ENCODE measurements at regions not wholly inside any gene's neighbourhood (a gene's known extent, or its start where the extent isn't known, plus 50 kb on each side); places are given as distances from the start of the nearest gene placed in this dataset.

- intact Hi-C loops (cut with micrococcal nuclease) = no loop called here
- CTCF ChIA-PET = no interaction called here
- no peaks in the 10 kb centered on the region for H3K4me1 Mint-ChIP-seq
- ATAC-seq (ENCODE audit: low read depth) = no peak
- Histone ChIP-seq H3K36me3 (replicated peaks in 1 of 2; ENCODE audit: control extremely low read depth in 1 of 2, control insufficient read depth in 1 of 2, extremely low read depth in 1 of 2, insufficient read depth in 2 of 2, low read length in 1 of 2) (no peaks in the 10 kb centered on the region), H3K27me3 (replicated peaks in 1 of 4; ENCODE audit: control extremely low read depth in 1 of 4, control insufficient read depth in 3 of 4, insufficient read depth in 4 of 4, low read length in 3 of 4) (no peaks in the 10 kb centered on the region), H3K4me3 (ENCODE audit: control extremely low read depth in 1 of 5, extremely low read depth in 1 of 5, insufficient read depth in 1 of 5, low read depth in 2 of 5, low read length in 4 of 5) (no peak overlapping the region), H3K4me2 (replicated peaks; ENCODE audit: low read depth, low read length, poor library complexity, severe bottlenecking) (no peak overlapping the region), H3K27ac (ENCODE audit: low read length in 2 of 2) (no peak overlapping the region), H3K79me2 (ENCODE audit: control insufficient read depth, insufficient read depth, low read length) (no peaks in the 10 kb centered on the region), H4K20me1 (ENCODE audit: control insufficient read depth, insufficient read depth, low read length, poor library complexity, severe bottlenecking) (no peaks in the 10 kb centered on the region), H3K4me1 (ENCODE audit: control insufficient read depth in 2 of 2, insufficient read depth in 2 of 2, low read length in 2 of 2) (no peaks in the 10 kb centered on the region), H3K9me3 (ENCODE audit: control extremely low read depth in 1 of 3, control insufficient read depth in 2 of 3, insufficient read depth in 1 of 3, low read length in 2 of 3) (peaks cover 0 to 8% (median 2%) of the 10 kb centered on the region in 3 donors), H2AFZ (ENCODE audit: insufficient read depth, low read depth, low read length, poor library complexity, severe bottlenecking) (no peak overlapping the region), H3K9ac (ENCODE audit: low read length) (no peak overlapping the region)
- no peaks in the 10 kb centered on the region for H3K27me3 Mint-ChIP-seq
- no peak for DNase-seq
- POLR2A ChIA-PET = no interaction called here
- H3K4me3 Mint-ChIP-seq = no peak overlapping the region
- TF ChIP-seq CTCF (IDR thresholded peaks at IDR 0.05) (no peak), EZH2 (IDR thresholded peaks at IDR 0.05; ENCODE audit: borderline replicate concordance, insufficient read depth, low read depth, low read length, poor library complexity, severe bottlenecking) (no peak)
- H3K27ac Mint-ChIP-seq = no peak overlapping the region
- peaks cover 7% of the 10 kb centered on the region for H3K9me3 Mint-ChIP-seq (ENCODE audit: insufficient read depth)
- 88% methylated on average over 6 of the region's 12 CpGs for WGBS (ENCODE audit: insufficient coverage)
These were observed 190.9 kb downstream of the SHOX start for GRCh38 chrX:821327-822107.

GRCh38 chrX:819684-820083, 189.1 kb downstream of the SHOX start:
- Histone ChIP-seq H2AFZ (ENCODE audit: insufficient read depth, low read depth, low read length, poor library complexity, severe bottlenecking) (no peak overlapping the region), H4K20me1 (ENCODE audit: control insufficient read depth, insufficient read depth, low read length, poor library complexity, severe bottlenecking) (no peaks in the 10 kb centered on the region), H3K79me2 (ENCODE audit: control insufficient read depth, insufficient read depth, low read length) (no peaks in the 10 kb centered on the region), H3K4me2 (replicated peaks; ENCODE audit: low read depth, low read length, poor library complexity, severe bottlenecking) (no peak overlapping the region), H3K27me3 (replicated peaks in 1 of 4; ENCODE audit: control extremely low read depth in 1 of 4, control insufficient read depth in 3 of 4, insufficient read depth in 4 of 4, low read length in 3 of 4) (no peaks in the 10 kb centered on the region), H3K36me3 (replicated peaks in 1 of 2; ENCODE audit: control extremely low read depth in 1 of 2, control insufficient read depth in 1 of 2, extremely low read depth in 1 of 2, insufficient read depth in 2 of 2, low read length in 1 of 2) (no peaks in the 10 kb centered on the region), H3K9ac (ENCODE audit: low read length) (no peak overlapping the region), H3K27ac (ENCODE audit: low read length in 2 of 2) (no peak overlapping the region), H3K9me3 (ENCODE audit: control extremely low read depth in 1 of 3, control insufficient read depth in 2 of 3, insufficient read depth in 1 of 3, low read length in 2 of 3) (peaks cover 0 to 16% (median 2%) of the 10 kb centered on the region in 3 donors), H3K4me1 (ENCODE audit: control insufficient read depth in 2 of 2, insufficient read depth in 2 of 2, low read length in 2 of 2) (no peaks in the 10 kb centered on the region), H3K4me3 (ENCODE audit: control extremely low read depth in 1 of 5, extremely low read depth in 1 of 5, insufficient read depth in 1 of 5, low read depth in 2 of 5, low read length in 4 of 5) (no peak overlapping the region)
- DNase-seq (no peak), ATAC-seq (ENCODE audit: low read depth) (no peak)
- H3K27me3 Mint-ChIP-seq = no peaks in the 10 kb centered on the region
- H3K9me3 Mint-ChIP-seq (ENCODE audit: insufficient read depth) = peaks cover 11% of the 10 kb centered on the region
- H3K27ac Mint-ChIP-seq = no peak overlapping the region
- intact Hi-C loops (cut with micrococcal nuclease) = no loop called here
- ChIA-PET CTCF (no interaction called here), POLR2A (no interaction called here)
- 96% methylated on average over 9 of the region's 15 CpGs for WGBS (ENCODE audit: insufficient coverage)
- no peak overlapping the region for H3K4me3 Mint-ChIP-seq
- TF ChIP-seq EZH2 (IDR thresholded peaks at IDR 0.05; ENCODE audit: borderline replicate concordance, insufficient read depth, low read depth, low read length, poor library complexity, severe bottlenecking) = no peak
- no peak for TF ChIP-seq CTCF (IDR thresholded peaks at IDR 0.05)
- H3K4me1 Mint-ChIP-seq = no peaks in the 10 kb centered on the region
